Fibroblast of mammary gland (primary cell): ENCODE measurements at regions not wholly inside any gene's neighbourhood (a gene's known extent, or its start where the extent isn't known, plus 50 kb on each side); places are given as distances from the start of the nearest gene placed in this dataset.

Source experiments
- DNase-seq: peaks from one replicate; pipeline ENCODE4 v3.0.0-alpha.2; 2010; ENCODE audit warnings: low read depth
- H3K4me3 ChIP-seq: 2 replicates; pipeline ENCODE4 v1.5.1; 2011; ENCODE audit warnings: low read depth, mild to moderate bottlenecking, low read length, moderate library complexity; ENCODE audit not compliant: control insufficient read depth
- CTCF ChIP-seq: conservative IDR thresholded peaks from 2 replicates; pipeline ENCODE4 v1.5.1; 2011; ENCODE audit warnings: low read depth, low read length, inconsistent platforms; ENCODE audit not compliant: control insufficient read depth, insufficient read depth

GRCh38 chr16:6144463-6144862, 1046.9 kb upstream of the EEF2KMT start:
- no peak for DNase-seq
- no peak overlapping the region for H3K4me3 ChIP-seq
- TF ChIP-seq CTCF, result no peak

GRCh38 chr16:6143020-6143419, 1045.4 kb upstream of the EEF2KMT start:
- no peak for TF ChIP-seq CTCF
- no peak for DNase-seq
- H3K4me3 ChIP-seq, result no peak overlapping the region

GRCh38 chr16:6133009-6133557, 1035.5 kb upstream of the EEF2KMT start:
- no peak overlapping the region for H3K4me3 ChIP-seq
- TF ChIP-seq CTCF, result no peak
- no peak for DNase-seq

- TF ChIP-seq CTCF, result no peak
- DNase-seq, result no peak
- H3K4me3 ChIP-seq, result no peak overlapping the region
Observed at GRCh38 chr16:6132121-6132520, 1034.5 kb upstream of the EEF2KMT start.

GRCh38 chr16:6131526-6132050, 1034.0 kb upstream of the EEF2KMT start:
- H3K4me3 ChIP-seq, result no peak overlapping the region
- no peak for DNase-seq
- no peak for TF ChIP-seq CTCF

GRCh38 chr16:6125483-6126259, 1028.1 kb upstream of the EEF2KMT start:
- TF ChIP-seq CTCF, result no peak
- DNase-seq, result no peak
- H3K4me3 ChIP-seq, result no peak overlapping the region
